Small intestine (tissue), 7 donors: ENCODE measurements at regions not wholly inside any gene's neighbourhood (a gene's known extent, or its start where the extent isn't known, plus 50 kb on each side); places are given as distances from the start of the nearest gene placed in this dataset.

Experiments used
- DNase-seq, 2 donors: peaks; one replicate each; pipeline versions ENCODE4 v3.0.0 to v3.0.0-alpha.2; 2013
- FAIRE-seq: peaks from 2 replicates; lab custom pipeline; 2012; peaks lifted over from hg19 to GRCh38; lab: Jason Lieb, UNC
- H3K27ac ChIP-seq, 3 donors: one replicate each; pipeline ENCODE4 v1.5.1; 2013; ENCODE audit warnings: low read length in 2 of 3, mild to moderate bottlenecking in 2 of 3, control low read depth in 1 of 3, inconsistent platforms in 1 of 3, low read depth in 1 of 3, moderate library complexity in 1 of 3
- H3K27me3 ChIP-seq, 3 donors: one replicate each; pipeline ENCODE4 v1.6.1; 2013; ENCODE audit warnings: low read length in 3 of 3, inconsistent platforms in 1 of 3; ENCODE audit not compliant: control insufficient read depth in 3 of 3, insufficient read depth in 3 of 3
- H3K36me3 ChIP-seq, 3 donors: one replicate each; pipeline ENCODE4 v1.6.1; 2013; ENCODE audit warnings: low read length in 3 of 3, inconsistent platforms in 1 of 3, low read depth in 1 of 3, mild to moderate bottlenecking in 1 of 3, moderate library complexity in 1 of 3; ENCODE audit not compliant: control insufficient read depth in 3 of 3, insufficient read depth in 2 of 3
- H3K4me1 ChIP-seq, 3 donors: one replicate each; pipeline ENCODE4 v1.6.1; 2013; ENCODE audit warnings: low read length in 2 of 3, inconsistent platforms in 1 of 3, low read depth in 1 of 3, mild to moderate bottlenecking in 1 of 3, moderate library complexity in 1 of 3; ENCODE audit not compliant: control insufficient read depth in 3 of 3, insufficient read depth in 2 of 3
- H3K4me3 ChIP-seq, 3 donors: one replicate each; pipeline ENCODE4 v1.5.1; 2013; ENCODE audit warnings: low read length in 3 of 3, control low read depth in 1 of 3, inconsistent platforms in 1 of 3, low read depth in 1 of 3, mild to moderate bottlenecking in 1 of 3, moderate library complexity in 1 of 3
- H3K9me3 ChIP-seq, 2 donors: one replicate each; pipeline ENCODE4 v1.6.1; 2013; ENCODE audit warnings: low read depth in 1 of 2, low read length in 1 of 2; ENCODE audit not compliant: control insufficient read depth in 2 of 2, insufficient read depth in 1 of 2
- WGBS, 3 donors: extraction: QIAGEN DNeasy Blood & Tissue Kit; methylation state at CpG; one replicate each; pipeline ENCODE4 v1.1.7; 2013; 5-methylcytosine and 5-hydroxymethylcytosine counted together
- donor health status: healthy with polysubstance abuse.
- donor health status: control.
- donor health status: control.
- donor health status: Bipolar disorder and iron deficiency.
- donor health status: healthy.

- Histone ChIP-seq H3K4me1 (no peaks in the 10 kb centered on the region), H3K9me3 (no peaks in the 10 kb centered on the region), H3K4me3 (no peak overlapping the region), H3K36me3 (no peaks in the 10 kb centered on the region), H3K27me3 (no peaks in the 10 kb centered on the region), H3K27ac (no peak overlapping the region)
- no peak for FAIRE-seq
- DNase-seq, result no peak
Measured at GRCh38 chr10:90652519-90652918, 205.3 kb downstream of the HTR7 start.

GRCh38 chr10:90658791-90659190 is 199.0 kb downstream of the HTR7 start:
- H3K4me3 ChIP-seq, result no peak overlapping the region
- no peaks in the 10 kb centered on the region for H3K4me1 ChIP-seq
- WGBS, 3 donors, result 21 to 50% (median 45%) methylated on average over 1 of the region's 1 CpG
- H3K27ac ChIP-seq, result no peak overlapping the region
- no peaks in the 10 kb centered on the region for H3K36me3 ChIP-seq
- no peak for DNase-seq
- no peaks in the 10 kb centered on the region for H3K9me3 ChIP-seq
- no peak for FAIRE-seq
- H3K27me3 ChIP-seq, result no peaks in the 10 kb centered on the region

- WGBS, 3 donors, result 34 to 59% (median 46%) methylated on average over 8 of the region's 8 CpGs
- Histone ChIP-seq H3K27me3 (no peaks in the 10 kb centered on the region), H3K36me3 (no peaks in the 10 kb centered on the region), H3K27ac (no peak overlapping the region), H3K9me3 (no peaks in the 10 kb centered on the region), H3K4me1 (no peaks in the 10 kb centered on the region), H3K4me3 (no peak overlapping the region)
- FAIRE-seq (no peak), DNase-seq (no peak)
Measured at GRCh38 chr10:90665905-90666662, 191.8 kb downstream of the HTR7 start.

- no peak for FAIRE-seq
- WGBS, 3 donors, result 55 to 75% (median 64%) methylated on average over 1 of the region's 1 CpG
Measured at GRCh38 chr10:90674461-90674860, 183.4 kb downstream of the HTR7 start.

GRCh38 chr10:90674928-90675327 is 182.9 kb downstream of the HTR7 start:
- FAIRE-seq (no peak), DNase-seq (peak in 1 of 2 donors; percentile 4)
- Histone ChIP-seq H3K27me3 (no peaks in the 10 kb centered on the region), H3K27ac (no peak overlapping the region), H3K9me3 (no peaks in the 10 kb centered on the region), H3K4me3 (no peak overlapping the region), H3K36me3 (no peaks in the 10 kb centered on the region), H3K4me1 (no peaks in the 10 kb centered on the region)
- 56 to 70% (median 65%) methylated on average over 5 of the region's 5 CpGs for WGBS, 3 donors

More at GRCh38 chr10:90674461-90674860, 183.4 kb downstream of the HTR7 start:
- Histone ChIP-seq H3K9me3 (no peaks in the 10 kb centered on the region), H3K36me3 (no peaks in the 10 kb centered on the region), H3K4me1 (no peaks in the 10 kb centered on the region), H3K27ac (no peak overlapping the region), H3K4me3 (no peak overlapping the region), H3K27me3 (no peaks in the 10 kb centered on the region)
- no peak for DNase-seq

- DNase-seq (no peak), FAIRE-seq (no peak)
- H3K4me1 ChIP-seq, result no peaks in the 10 kb centered on the region
- H3K9me3 ChIP-seq, result no peaks in the 10 kb centered on the region
- no peaks in the 10 kb centered on the region for H3K36me3 ChIP-seq
- 68 to 69% (median 69%) methylated on average over 2 of the region's 2 CpGs for WGBS, 3 donors
- no peak overlapping the region for H3K4me3 ChIP-seq
- H3K27ac ChIP-seq, result no peak overlapping the region
- H3K27me3 ChIP-seq, result no peaks in the 10 kb centered on the region
Measured at GRCh38 chr10:90675621-90676020, 182.2 kb downstream of the HTR7 start.
